ENCODE measurements at regions not wholly inside any gene's neighbourhood (a gene's known extent, or its start where the extent isn't known, plus 50 kb on each side); places are given as distances from the start of the nearest gene placed in this dataset.

DNA sequence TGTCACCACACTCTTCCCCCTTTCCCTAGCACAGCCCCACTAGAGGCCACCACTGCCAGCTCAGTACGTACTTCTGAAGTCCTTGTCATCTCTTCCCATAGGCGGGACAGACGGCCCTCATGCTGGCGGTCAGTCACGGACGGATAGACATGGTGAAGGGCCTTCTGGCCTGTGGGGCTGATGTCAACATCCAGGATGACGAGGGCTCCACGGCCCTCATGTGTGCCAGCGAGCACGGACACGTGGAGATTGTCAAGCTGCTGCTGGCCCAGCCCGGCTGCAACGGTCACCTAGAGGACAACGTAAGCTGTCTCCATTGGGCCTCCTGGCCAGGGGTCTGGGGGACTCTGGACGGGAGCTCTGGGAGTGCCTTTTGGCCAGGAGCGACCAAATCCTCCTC lies 99.4 kb upstream of the DMRT1 start:
- Histone ChIP-seq H3K27ac (ENCODE audit: low read depth, low read length, poor library complexity, severe bottlenecking) (no peak overlapping the region), H3K9me2 (ENCODE audit: insufficient read depth, low read length) (no peaks in the 10 kb centered on the region), H3K36me3 (ENCODE audit: insufficient read depth, low read length) (peaks cover 92% of the 10 kb centered on the region), H3K4me2 (ENCODE audit: low read length) (no peak overlapping the region), H3K4me3 (ENCODE audit: low read depth, low read length, poor library complexity, severe bottlenecking) (no peak overlapping the region), H4K20me1 (ENCODE audit: insufficient read depth, low read length) (no peaks in the 10 kb centered on the region), H3K79me2 (ENCODE audit: insufficient read depth, low read depth, low read length) (no peaks in the 10 kb centered on the region), H3K9me3 (ENCODE audit: low read length) (no peaks in the 10 kb centered on the region), H3K4me1 (ENCODE audit: insufficient read depth, low read length, poor library complexity, severe bottlenecking) (no peaks in the 10 kb centered on the region), H2AFZ (ENCODE audit: low read length) (no peak overlapping the region)
- no peak for TF ChIP-seq EZH2phosphoT487 (IDR thresholded peaks at IDR 0.05; ENCODE audit: borderline replicate concordance, low read depth, low read length)
- TF ChIP-seq, protein P1, sequence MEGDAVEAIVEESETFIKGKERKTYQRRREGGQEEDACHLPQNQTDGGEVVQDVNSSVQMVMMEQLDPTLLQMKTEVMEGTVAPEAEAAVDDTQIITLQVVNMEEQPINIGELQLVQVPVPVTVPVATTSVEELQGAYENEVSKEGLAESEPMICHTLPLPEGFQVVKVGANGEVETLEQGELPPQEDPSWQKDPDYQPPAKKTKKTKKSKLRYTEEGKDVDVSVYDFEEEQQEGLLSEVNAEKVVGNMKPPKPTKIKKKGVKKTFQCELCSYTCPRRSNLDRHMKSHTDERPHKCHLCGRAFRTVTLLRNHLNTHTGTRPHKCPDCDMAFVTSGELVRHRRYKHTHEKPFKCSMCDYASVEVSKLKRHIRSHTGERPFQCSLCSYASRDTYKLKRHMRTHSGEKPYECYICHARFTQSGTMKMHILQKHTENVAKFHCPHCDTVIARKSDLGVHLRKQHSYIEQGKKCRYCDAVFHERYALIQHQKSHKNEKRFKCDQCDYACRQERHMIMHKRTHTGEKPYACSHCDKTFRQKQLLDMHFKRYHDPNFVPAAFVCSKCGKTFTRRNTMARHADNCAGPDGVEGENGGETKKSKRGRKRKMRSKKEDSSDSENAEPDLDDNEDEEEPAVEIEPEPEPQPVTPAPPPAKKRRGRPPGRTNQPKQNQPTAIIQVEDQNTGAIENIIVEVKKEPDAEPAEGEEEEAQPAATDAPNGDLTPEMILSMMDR (conservative IDR thresholded peaks at IDR 0.05; ENCODE audit: low read length), result no peak
- ChIA-PET POLR2A (interaction anchor here (1.0 kb wide), 1 partner anchor 10 kb away, joined by 4 read pairs; no protein-coding TSS in a partner anchor), CTCF (ENCODE audit: unreplicated experiment) (no interaction called here)
- DNase-seq (ENCODE audit: low spot score), result no peak
- no TSS peak for BruUV-seq (replicated peaks)
- intact Hi-C loops (cut with micrococcal nuclease; ENCODE audit: unreplicated experiment), result no loop called here

GRCh38 chr9:742914-743589 lies 98.4 kb upstream of the DMRT1 start:
- ChIA-PET POLR2A (interaction anchor here (0.6 kb wide), 1 partner anchor 9 kb away, joined by 4 read pairs; no protein-coding TSS in a partner anchor), CTCF (ENCODE audit: unreplicated experiment) (no interaction called here)
- Histone ChIP-seq H3K4me2 (ENCODE audit: low read length) (no peak overlapping the region), H2AFZ (ENCODE audit: low read length) (no peak overlapping the region), H3K36me3 (ENCODE audit: insufficient read depth, low read length) (peaks cover 90% of the 10 kb centered on the region), H3K9me3 (ENCODE audit: low read length) (no peaks in the 10 kb centered on the region), H3K4me1 (ENCODE audit: insufficient read depth, low read length, poor library complexity, severe bottlenecking) (no peaks in the 10 kb centered on the region), H3K4me3 (ENCODE audit: low read depth, low read length, poor library complexity, severe bottlenecking) (no peak overlapping the region), H3K79me2 (ENCODE audit: insufficient read depth, low read depth, low read length) (no peaks in the 10 kb centered on the region), H4K20me1 (ENCODE audit: insufficient read depth, low read length) (no peaks in the 10 kb centered on the region), H3K9me2 (ENCODE audit: insufficient read depth, low read length) (no peaks in the 10 kb centered on the region), H3K27ac (ENCODE audit: low read depth, low read length, poor library complexity, severe bottlenecking) (no peak overlapping the region)
- intact Hi-C loops (cut with micrococcal nuclease; ENCODE audit: unreplicated experiment), result no loop called here
- no TSS peak for BruUV-seq (replicated peaks)
- TF ChIP-seq EZH2phosphoT487 (IDR thresholded peaks at IDR 0.05; ENCODE audit: borderline replicate concordance, low read depth, low read length), result no peak
- TF ChIP-seq, protein P1 (conservative IDR thresholded peaks at IDR 0.05; ENCODE audit: low read length), result no peak
- DNase-seq (ENCODE audit: low spot score), result no peak

DNA sequence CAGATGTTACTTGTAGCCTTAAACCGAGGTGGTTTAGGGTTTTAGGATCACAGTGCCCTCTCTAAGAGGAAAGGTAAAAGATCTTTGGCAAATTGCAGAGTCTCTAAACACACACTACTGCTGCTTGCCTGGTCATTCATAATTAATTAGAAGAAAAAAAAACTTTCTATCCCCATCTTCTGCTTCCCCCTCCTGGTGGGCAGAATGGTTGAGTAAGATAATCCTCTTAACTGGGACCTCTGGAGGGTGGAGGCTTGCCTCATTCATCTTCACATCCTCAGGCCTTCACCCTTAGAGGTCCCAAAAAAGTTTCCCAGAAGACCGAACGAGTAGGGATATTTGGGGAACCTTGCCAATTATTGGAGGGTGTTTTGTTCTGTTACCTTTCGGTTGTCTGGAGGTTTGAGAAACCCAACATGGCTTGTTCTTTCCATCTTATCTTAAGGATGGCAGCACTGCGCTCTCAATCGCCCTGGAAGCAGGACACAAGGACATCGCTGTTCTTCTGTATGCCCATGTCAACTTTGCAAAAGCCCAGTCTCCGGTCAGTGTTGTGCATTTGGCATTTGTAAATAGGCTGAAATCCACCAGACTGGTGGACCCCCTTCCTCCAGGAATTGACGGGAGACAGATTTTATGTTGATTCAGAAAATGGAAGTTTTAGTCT lies 97.3 kb upstream of the DMRT1 start:
- intact Hi-C loops (cut with micrococcal nuclease; ENCODE audit: unreplicated experiment), result no loop called here
- no peak for DNase-seq (ENCODE audit: low spot score)
- ChIA-PET CTCF (ENCODE audit: unreplicated experiment) (no interaction called here), POLR2A (no interaction called here)
- Histone ChIP-seq H3K36me3 (ENCODE audit: insufficient read depth, low read length) (peaks cover 82% of the 10 kb centered on the region), H3K9me2 (ENCODE audit: insufficient read depth, low read length) (no peaks in the 10 kb centered on the region), H3K4me2 (ENCODE audit: low read length) (no peak overlapping the region), H4K20me1 (ENCODE audit: insufficient read depth, low read length) (no peaks in the 10 kb centered on the region), H3K27ac (ENCODE audit: low read depth, low read length, poor library complexity, severe bottlenecking) (no peak overlapping the region), H3K4me3 (ENCODE audit: low read depth, low read length, poor library complexity, severe bottlenecking) (no peak overlapping the region), H3K4me1 (ENCODE audit: insufficient read depth, low read length, poor library complexity, severe bottlenecking) (peaks cover 3% of the 10 kb centered on the region), H3K9me3 (ENCODE audit: low read length) (no peaks in the 10 kb centered on the region), H2AFZ (ENCODE audit: low read length) (no peak overlapping the region), H3K79me2 (ENCODE audit: insufficient read depth, low read depth, low read length) (no peaks in the 10 kb centered on the region)
- TF ChIP-seq, protein P1 (conservative IDR thresholded peaks at IDR 0.05; ENCODE audit: low read length), result no peak
- TF ChIP-seq EZH2phosphoT487 (IDR thresholded peaks at IDR 0.05; ENCODE audit: borderline replicate concordance, low read depth, low read length), result no peak
- BruUV-seq (replicated peaks), result no TSS peak

Data from OCI-LY7 (cell line).